Common myeloid progenitor, CD34-positive (primary cell): ENCODE measurements at regions not wholly inside any gene's neighbourhood (a gene's known extent, or its start where the extent isn't known, plus 50 kb on each side); places are given as distances from the start of the nearest gene placed in this dataset.

ENCODE experiments used
- CTCF ChIA-PET: fragments of 350-600 bp; sonication (Branson Sonifier 250); formaldehyde crosslinking; loops from one replicate; lab custom pipeline; 2021; ENCODE audit warnings: antibody characterized with exemption; lab: Charles Lee
- POLR2A ChIA-PET: fragments of 350-600 bp; sonication (Branson Sonifier 250); formaldehyde crosslinking; loops from one replicate; lab custom pipeline; 2021; ENCODE audit warnings: antibody characterized with exemption; lab: Charles Lee
- DNase-seq, 3 donors: peaks; one replicate each; pipeline versions ENCODE4 v3.0.0 to v3.0.0-alpha.2; 2013
- H3K27ac ChIP-seq, 2 experiments: 1 replicate in 1 of 2; 2 replicates in 1 of 2; pipeline ENCODE4 v1.7.0; 2013; ENCODE audit warnings: inconsistent platforms in 2 of 2, low read length in 2 of 2, mild to moderate bottlenecking in 2 of 2, low read depth in 1 of 2, moderate library complexity in 1 of 2; ENCODE audit not compliant: severe bottlenecking in 2 of 2, insufficient read depth in 1 of 2, poor library complexity in 1 of 2
- H3K27me3 ChIP-seq, 5 experiments: replicated peaks in 2 of 5; 1 replicate in 3 of 5; 2 replicates in 2 of 5; pipeline versions ENCODE4 v1.6.1 to v1.7.0; 2013; ENCODE audit warnings: low read length in 4 of 5, mild to moderate bottlenecking in 2 of 5, moderate library complexity in 2 of 5, inconsistent platforms in 1 of 5; ENCODE audit not compliant: insufficient read depth in 5 of 5, control insufficient read depth in 4 of 5
- H3K36me3 ChIP-seq, 4 experiments: 1 replicate in 2 of 4; 2 replicates in 2 of 4; pipeline versions ENCODE4 v1.6.1 to v1.7.0; 2013; ENCODE audit warnings: low read length in 3 of 4, control low read depth in 1 of 4, mild to moderate bottlenecking in 1 of 4; ENCODE audit not compliant: control insufficient read depth in 4 of 4, insufficient read depth in 4 of 4
- H3K4me1 ChIP-seq, 4 experiments: 1 replicate in 3 of 4; 2 replicates in 1 of 4; pipeline versions ENCODE4 v1.6.1 to v1.7.1; 2013; ENCODE audit warnings: low read length in 3 of 4, mild to moderate bottlenecking in 3 of 4, control low read depth in 1 of 4, inconsistent platforms in 1 of 4, moderate library complexity in 1 of 4; ENCODE audit not compliant: control insufficient read depth in 4 of 4, insufficient read depth in 4 of 4; ENCODE audit errors: control extremely low read depth in 1 of 4
- H3K4me3 ChIP-seq, 7 experiments: 1 replicate in 4 of 7; 2 replicates in 3 of 7; pipeline versions ENCODE4 v1.5.1 to v1.7.0; 2013; ENCODE audit warnings: mild to moderate bottlenecking in 7 of 7, low read length in 6 of 7, moderate library complexity in 6 of 7, inconsistent platforms in 2 of 7, low read depth in 2 of 7, control low read depth in 1 of 7; ENCODE audit not compliant: insufficient read depth in 4 of 7, control insufficient read depth in 1 of 7; ENCODE audit errors: extremely low read depth in 1 of 7
- H3K9me3 ChIP-seq, 5 experiments: 1 replicate in 4 of 5; 2 replicates in 1 of 5; pipeline versions ENCODE4 v1.6.1 to v1.7.1; 2013; ENCODE audit warnings: low read length in 4 of 5, mild to moderate bottlenecking in 2 of 5, inconsistent platforms in 1 of 5, low read depth in 1 of 5, moderate library complexity in 1 of 5; ENCODE audit not compliant: control insufficient read depth in 4 of 5, insufficient read depth in 2 of 5; ENCODE audit errors: control extremely low read depth in 1 of 5
- WGBS: methylation state at CpG from one replicate; pipeline ENCODE4 v1.1.5; 2013; ENCODE audit not compliant: insufficient coverage; 5-methylcytosine and 5-hydroxymethylcytosine counted together

GRCh38 chr9:84600739-84601138 is 68.8 kb upstream of the NTRK2 start:
- no peak overlapping the region for H3K4me3 ChIP-seq
- H3K4me1 ChIP-seq, result no peaks in the 10 kb centered on the region
- ChIA-PET POLR2A (no interaction called here), CTCF (interaction anchor here (0.8 kb wide), 1 partner anchor 15 kb away, joined by 3 read pairs; no protein-coding TSS in a partner anchor)
- peaks cover 0 to 1% (median 0%) of the 10 kb centered on the region in 5 experiments for H3K9me3 ChIP-seq
- H3K27ac ChIP-seq, result no peak overlapping the region
- no peak for DNase-seq
- WGBS, result 93% methylated on average over 4 of the region's 4 CpGs
- H3K36me3 ChIP-seq, result no peaks in the 10 kb centered on the region
- H3K27me3 ChIP-seq, result peaks cover 0 to 1% (median 0%) of the 10 kb centered on the region in 5 experiments

DNA sequence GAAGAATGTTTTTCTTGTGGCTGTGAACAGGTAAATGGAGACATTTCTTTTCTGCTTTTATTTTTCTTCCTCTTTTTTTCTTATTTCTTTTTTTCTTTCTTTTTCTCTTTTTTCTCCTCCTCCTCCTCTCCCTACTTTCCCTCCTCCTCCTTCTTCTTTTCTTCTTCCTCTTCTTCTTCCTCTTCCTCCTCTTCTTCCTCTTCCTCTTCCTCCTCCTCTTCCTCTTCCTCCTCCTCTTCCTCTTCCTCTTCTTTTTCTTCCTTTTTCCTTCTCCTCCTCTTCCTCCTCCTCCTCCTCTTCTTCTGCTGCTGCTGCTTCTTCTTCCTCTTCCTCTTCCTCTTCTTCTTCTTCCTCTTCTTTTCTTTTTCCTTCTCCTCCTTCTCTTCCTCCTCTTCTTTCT is 65.3 kb upstream of the NTRK2 start:
- POLR2A ChIA-PET, result no interaction called here
- CTCF ChIA-PET, result no interaction called here
- Histone ChIP-seq H3K27ac (no peak overlapping the region), H3K9me3 (peaks cover 0 to 3% (median 0%) of the 10 kb centered on the region in 5 experiments), H3K4me3 (no peak overlapping the region), H3K27me3 (peaks cover 0 to 1% (median 0%) of the 10 kb centered on the region in 5 experiments), H3K36me3 (no peaks in the 10 kb centered on the region), H3K4me1 (no peaks in the 10 kb centered on the region)
- DNase-seq, result no peak

DNA sequence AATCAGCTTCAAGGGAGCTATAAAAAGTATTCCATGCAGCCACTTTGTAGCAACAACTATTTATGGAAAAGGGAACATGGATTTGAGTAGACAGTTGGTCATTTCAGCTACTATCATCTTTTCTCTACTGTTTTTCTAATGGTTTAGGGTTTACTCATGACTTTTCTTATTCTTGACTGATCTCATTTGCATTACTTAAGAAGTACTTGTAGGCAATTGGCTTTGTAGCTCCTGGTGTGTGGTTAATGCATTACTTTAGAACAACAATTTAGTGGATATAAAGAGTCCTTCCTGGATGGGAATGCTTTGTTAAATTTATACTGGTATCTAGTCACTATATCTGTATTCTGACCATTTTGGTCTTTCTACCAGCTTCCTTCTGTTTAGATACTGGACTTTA is 59.8 kb upstream of the NTRK2 start:
- Histone ChIP-seq H3K9me3 (peaks cover 0 to 8% (median 0%) of the 10 kb centered on the region in 5 experiments), H3K4me1 (no peaks in the 10 kb centered on the region), H3K27me3 (peaks cover 0 to 2% (median 0%) of the 10 kb centered on the region in 5 experiments), H3K4me3 (no peak overlapping the region), H3K36me3 (no peaks in the 10 kb centered on the region), H3K27ac (no peak overlapping the region)
- ChIA-PET CTCF (no interaction called here), POLR2A (no interaction called here)
- no peak for DNase-seq

GRCh38 chr9:84613431-84613830 is 56.1 kb upstream of the NTRK2 start:
- Histone ChIP-seq H3K36me3 (no peaks in the 10 kb centered on the region), H3K9me3 (peaks cover 0 to 8% (median 0%) of the 10 kb centered on the region in 5 experiments), H3K27ac (no peak overlapping the region), H3K27me3 (peaks cover 0 to 2% (median 0%) of the 10 kb centered on the region in 5 experiments), H3K4me1 (no peaks in the 10 kb centered on the region), H3K4me3 (no peak overlapping the region)
- no CpG with 5 or more reads among the region's 2 CpGs for WGBS
- POLR2A ChIA-PET, result interaction anchor here (0.6 kb wide), 1 partner anchor 14 kb away, joined by 3 read pairs; no protein-coding TSS in a partner anchor
- CTCF ChIA-PET, result no interaction called here
- DNase-seq, result no peak

DNA sequence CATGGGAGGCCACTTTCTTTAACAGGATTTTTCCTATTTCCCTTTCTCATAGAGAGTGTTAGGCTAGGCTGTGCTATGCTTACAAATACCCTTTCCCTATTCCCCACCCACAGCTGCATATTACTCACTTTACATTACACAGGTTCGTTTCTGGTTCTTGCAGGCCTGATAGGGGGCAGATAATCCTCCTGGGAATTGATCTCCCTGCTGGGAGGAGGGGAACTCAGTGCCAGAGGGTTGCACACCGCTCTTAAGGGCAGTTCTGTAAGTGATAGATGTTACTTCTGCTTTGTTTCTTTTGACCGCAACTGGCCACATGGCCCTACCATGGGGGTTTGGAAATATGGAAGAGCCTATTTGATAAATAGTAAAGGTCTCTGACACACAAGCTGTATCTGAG is 54.0 kb upstream of the NTRK2 start:
- DNase-seq, result no peak
- Histone ChIP-seq H3K4me3 (no peak overlapping the region), H3K27me3 (peaks cover 0 to 2% (median 0%) of the 10 kb centered on the region in 5 experiments), H3K4me1 (peaks cover 0 to 4% (median 0%) of the 10 kb centered on the region in 4 experiments), H3K36me3 (no peaks in the 10 kb centered on the region), H3K27ac (no peak overlapping the region), H3K9me3 (peaks cover 0 to 5% (median 0%) of the 10 kb centered on the region in 5 experiments)
- CTCF ChIA-PET, result no interaction called here
- 100% methylated on average over 1 of the region's 3 CpGs for WGBS
- POLR2A ChIA-PET, result no interaction called here

DNA sequence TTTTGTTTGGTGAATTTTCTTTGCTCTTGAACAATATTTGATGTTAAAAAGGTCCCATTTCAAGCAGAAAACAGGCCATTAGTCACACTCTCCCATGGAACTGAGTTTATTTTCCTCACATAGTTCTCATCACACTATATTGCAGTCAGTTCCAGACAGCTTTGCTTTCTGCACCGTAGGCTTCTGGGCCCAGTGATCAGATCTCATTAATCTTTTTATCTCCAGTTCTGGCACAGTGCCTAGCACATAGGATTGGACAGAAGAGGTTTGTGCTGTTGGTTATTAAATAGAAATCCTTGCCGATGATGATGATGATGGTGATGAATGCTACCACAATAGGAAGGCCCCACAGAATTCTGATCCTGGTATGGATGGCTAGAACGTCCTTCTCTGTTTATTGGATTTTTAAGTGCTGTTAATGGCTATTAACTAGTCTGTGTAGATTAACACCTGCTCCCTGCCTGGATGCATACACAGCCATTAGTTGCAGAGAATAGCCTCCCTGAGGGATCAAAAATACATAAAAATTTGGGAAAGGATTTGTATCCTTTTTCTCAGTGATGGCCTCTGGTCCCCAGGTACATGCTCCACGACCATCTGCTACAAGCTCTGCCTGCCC is 52.0 kb upstream of the NTRK2 start:
- WGBS, result 97% methylated on average over 3 of the region's 4 CpGs
- ChIA-PET POLR2A (no interaction called here), CTCF (no interaction called here)

More for the DNA sequence above, 52.0 kb upstream of the NTRK2 start:
- DNase-seq, result no peak
- peaks cover 0 to 4% (median 0%) of the 10 kb centered on the region in 4 experiments for H3K4me1 ChIP-seq
- peaks cover 0 to 2% (median 0%) of the 10 kb centered on the region in 5 experiments for H3K27me3 ChIP-seq
- H3K36me3 ChIP-seq, result no peaks in the 10 kb centered on the region
- H3K4me3 ChIP-seq, result no peak overlapping the region
- peaks cover 0 to 1% (median 0%) of the 10 kb centered on the region in 5 experiments for H3K9me3 ChIP-seq
- no peak overlapping the region for H3K27ac ChIP-seq
